ENCODE measurements at regions not wholly inside any gene's neighbourhood (a gene's known extent, or its start where the extent isn't known, plus 50 kb on each side); places are given as distances from the start of the nearest gene placed in this dataset.
A peak's percentile ranks its signal among the peaks of the same experiment; 100 is the strongest.

- no peak overlapping the region for H3K4me3 Mint-ChIP-seq
- no peak for ATAC-seq (replicated peaks)
- H3K9me3 Mint-ChIP-seq = peaks cover 4% of the 10 kb centered on the region
- no peaks in the 10 kb centered on the region for H3K36me3 Mint-ChIP-seq (ENCODE audit: low read depth)
- H3K27ac Mint-ChIP-seq = no peak overlapping the region
- H3K4me1 Mint-ChIP-seq = no peaks in the 10 kb centered on the region
- peaks cover 9% of the 10 kb centered on the region for H3K27me3 Mint-ChIP-seq
Observed at GRCh38 chr13:21831654-21832324, 160.9 kb downstream of the FGF9 start.

GRCh38 chr13:21833921-21834320 lies 163.0 kb downstream of the FGF9 start:
- H3K27me3 Mint-ChIP-seq = peaks cover 9% of the 10 kb centered on the region
- H3K9me3 Mint-ChIP-seq = peaks cover 4% of the 10 kb centered on the region
- no peak for ATAC-seq (replicated peaks)

GRCh38 chr13:21834521-21834920 lies 163.6 kb downstream of the FGF9 start:
- H3K36me3 Mint-ChIP-seq (ENCODE audit: low read depth) = no peaks in the 10 kb centered on the region
- H3K4me3 Mint-ChIP-seq = no peak overlapping the region
- peaks cover 9% of the 10 kb centered on the region for H3K27me3 Mint-ChIP-seq
- ATAC-seq (replicated peaks) = no peak
- H3K9me3 Mint-ChIP-seq = peaks cover 4% of the 10 kb centered on the region
- H3K27ac Mint-ChIP-seq = no peak overlapping the region
- H3K4me1 Mint-ChIP-seq = no peaks in the 10 kb centered on the region

More at GRCh38 chr13:21833921-21834320, 163.0 kb downstream of the FGF9 start:
- H3K4me1 Mint-ChIP-seq = no peaks in the 10 kb centered on the region
- H3K27ac Mint-ChIP-seq = no peak overlapping the region
- H3K4me3 Mint-ChIP-seq = no peak overlapping the region
- H3K36me3 Mint-ChIP-seq (ENCODE audit: low read depth) = no peaks in the 10 kb centered on the region

- H3K27ac Mint-ChIP-seq = peak overlapping the region; percentile 1
- H3K4me3 Mint-ChIP-seq = no peak overlapping the region
- H3K27me3 Mint-ChIP-seq = peaks cover 6% of the 10 kb centered on the region
- no peak for ATAC-seq (replicated peaks)
- no peaks in the 10 kb centered on the region for H3K36me3 Mint-ChIP-seq (ENCODE audit: low read depth)
- no peaks in the 10 kb centered on the region for H3K4me1 Mint-ChIP-seq
- peaks cover 4% of the 10 kb centered on the region for H3K9me3 Mint-ChIP-seq
Observed at GRCh38 chr13:21837288-21837687, 166.4 kb downstream of the FGF9 start.

- ATAC-seq (replicated peaks) = no peak
- Mint-ChIP-seq H3K27ac (no peak overlapping the region), H3K4me1 (no peaks in the 10 kb centered on the region), H3K9me3 (peaks cover 4% of the 10 kb centered on the region), H3K36me3 (ENCODE audit: low read depth) (no peaks in the 10 kb centered on the region), H3K4me3 (no peak overlapping the region), H3K27me3 (peaks cover 3% of the 10 kb centered on the region)
Observed at GRCh38 chr13:21837841-21838551, 167.1 kb downstream of the FGF9 start.

- Mint-ChIP-seq H3K4me3 (no peak overlapping the region), H3K9me3 (no peaks in the 10 kb centered on the region), H3K4me1 (no peaks in the 10 kb centered on the region), H3K27me3 (peaks cover 3% of the 10 kb centered on the region), H3K27ac (no peak overlapping the region), H3K36me3 (ENCODE audit: low read depth) (no peaks in the 10 kb centered on the region)
- no peak for ATAC-seq (replicated peaks)
Observed at GRCh38 chr13:21846605-21847004, 175.7 kb downstream of the FGF9 start.

- ATAC-seq (replicated peaks) = peak; percentile 53
- no peaks in the 10 kb centered on the region for H3K4me1 Mint-ChIP-seq
- H3K9me3 Mint-ChIP-seq = no peaks in the 10 kb centered on the region
- no peaks in the 10 kb centered on the region for H3K36me3 Mint-ChIP-seq (ENCODE audit: low read depth)
- H3K27me3 Mint-ChIP-seq = peaks cover 3% of the 10 kb centered on the region
- H3K4me3 Mint-ChIP-seq = no peak overlapping the region
- H3K27ac Mint-ChIP-seq = no peak overlapping the region
Observed at GRCh38 chr13:21849323-21849722, 178.4 kb downstream of the FGF9 start.

- Mint-ChIP-seq H3K4me1 (no peaks in the 10 kb centered on the region), H3K27ac (no peak overlapping the region), H3K36me3 (ENCODE audit: low read depth) (no peaks in the 10 kb centered on the region), H3K4me3 (no peak overlapping the region), H3K9me3 (no peaks in the 10 kb centered on the region), H3K27me3 (peaks cover 3% of the 10 kb centered on the region)
- ATAC-seq (replicated peaks) = no peak
Observed at GRCh38 chr13:21850013-21851006, 179.4 kb downstream of the FGF9 start.

- Mint-ChIP-seq H3K4me1 (no peaks in the 10 kb centered on the region), H3K27ac (no peak overlapping the region), H3K9me3 (no peaks in the 10 kb centered on the region), H3K36me3 (ENCODE audit: low read depth) (no peaks in the 10 kb centered on the region), H3K27me3 (peaks cover under 1% of the 10 kb centered on the region), H3K4me3 (no peak overlapping the region)
- ATAC-seq (replicated peaks) = no peak
Observed at GRCh38 chr13:21852043-21852442, 181.2 kb downstream of the FGF9 start.

GRCh38 chr13:21853779-21854178 lies 182.9 kb downstream of the FGF9 start:
- Mint-ChIP-seq H3K27me3 (no peaks in the 10 kb centered on the region), H3K9me3 (no peaks in the 10 kb centered on the region), H3K4me3 (no peak overlapping the region), H3K36me3 (ENCODE audit: low read depth) (no peaks in the 10 kb centered on the region), H3K27ac (no peak overlapping the region), H3K4me1 (no peaks in the 10 kb centered on the region)
- no peak for ATAC-seq (replicated peaks)

GRCh38 chr13:21868823-21869222 lies 197.9 kb downstream of the FGF9 start:
- Mint-ChIP-seq H3K36me3 (ENCODE audit: low read depth) (no peaks in the 10 kb centered on the region), H3K4me3 (no peak overlapping the region), H3K9me3 (peaks cover 7% of the 10 kb centered on the region), H3K4me1 (no peaks in the 10 kb centered on the region), H3K27me3 (peaks cover 5% of the 10 kb centered on the region), H3K27ac (no peak overlapping the region)
- ATAC-seq (replicated peaks) = no peak

GRCh38 chr13:21871382-21871781 lies 200.5 kb downstream of the FGF9 start:
- Mint-ChIP-seq H3K27me3 (no peaks in the 10 kb centered on the region), H3K4me3 (no peak overlapping the region), H3K36me3 (ENCODE audit: low read depth) (no peaks in the 10 kb centered on the region), H3K9me3 (no peaks in the 10 kb centered on the region), H3K27ac (no peak overlapping the region), H3K4me1 (no peaks in the 10 kb centered on the region)
- ATAC-seq (replicated peaks) = no peak

- no peak overlapping the region for H3K4me3 Mint-ChIP-seq
- H3K27me3 Mint-ChIP-seq = no peaks in the 10 kb centered on the region
- no peaks in the 10 kb centered on the region for H3K9me3 Mint-ChIP-seq
- no peak for ATAC-seq (replicated peaks)
- H3K36me3 Mint-ChIP-seq (ENCODE audit: low read depth) = no peaks in the 10 kb centered on the region
- H3K4me1 Mint-ChIP-seq = no peaks in the 10 kb centered on the region
- no peak overlapping the region for H3K27ac Mint-ChIP-seq
Observed at GRCh38 chr13:21871919-21872318, 201.0 kb downstream of the FGF9 start.

- H3K4me1 Mint-ChIP-seq = no peaks in the 10 kb centered on the region
- no peaks in the 10 kb centered on the region for H3K9me3 Mint-ChIP-seq
- H3K27me3 Mint-ChIP-seq = no peaks in the 10 kb centered on the region
- no peak overlapping the region for H3K27ac Mint-ChIP-seq
- ATAC-seq (replicated peaks) = no peak
- H3K4me3 Mint-ChIP-seq = no peak overlapping the region
- no peaks in the 10 kb centered on the region for H3K36me3 Mint-ChIP-seq (ENCODE audit: low read depth)
Observed at GRCh38 chr13:21872795-21873194, 201.9 kb downstream of the FGF9 start.
